ENCODE measurements at regions not wholly inside any gene's neighbourhood (a gene's known extent, or its start where the extent isn't known, plus 50 kb on each side); places are given as distances from the start of the nearest gene placed in this dataset.
"Not testable (repeated sequence)": the region's sequence is repeated elsewhere in the genome, so short reads cannot be mapped to it uniquely, and the experiment has no call there.

DNA sequence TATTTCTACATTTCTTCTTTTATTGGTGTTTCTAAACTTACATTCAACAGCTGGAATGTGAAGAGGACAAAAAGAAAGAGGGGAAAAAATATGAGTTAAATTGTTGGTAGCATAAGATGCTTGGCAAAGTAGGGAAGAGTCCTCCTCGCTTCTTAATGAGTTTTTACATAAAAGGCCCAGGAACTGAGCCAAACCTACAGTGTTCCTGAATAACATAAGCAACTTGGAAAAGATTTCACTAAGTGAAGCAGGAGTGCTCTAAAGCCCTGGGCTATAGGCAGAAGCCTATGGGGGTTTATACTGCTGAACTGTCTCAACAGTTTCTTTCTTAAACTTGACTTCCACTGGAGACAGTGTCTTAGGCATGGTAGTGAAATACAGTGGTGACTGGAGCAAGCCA is 115.0 kb upstream of the USP25 start:
- DNase-seq (ENCODE audit: low read depth in 2 of 2): no peak

DNA sequence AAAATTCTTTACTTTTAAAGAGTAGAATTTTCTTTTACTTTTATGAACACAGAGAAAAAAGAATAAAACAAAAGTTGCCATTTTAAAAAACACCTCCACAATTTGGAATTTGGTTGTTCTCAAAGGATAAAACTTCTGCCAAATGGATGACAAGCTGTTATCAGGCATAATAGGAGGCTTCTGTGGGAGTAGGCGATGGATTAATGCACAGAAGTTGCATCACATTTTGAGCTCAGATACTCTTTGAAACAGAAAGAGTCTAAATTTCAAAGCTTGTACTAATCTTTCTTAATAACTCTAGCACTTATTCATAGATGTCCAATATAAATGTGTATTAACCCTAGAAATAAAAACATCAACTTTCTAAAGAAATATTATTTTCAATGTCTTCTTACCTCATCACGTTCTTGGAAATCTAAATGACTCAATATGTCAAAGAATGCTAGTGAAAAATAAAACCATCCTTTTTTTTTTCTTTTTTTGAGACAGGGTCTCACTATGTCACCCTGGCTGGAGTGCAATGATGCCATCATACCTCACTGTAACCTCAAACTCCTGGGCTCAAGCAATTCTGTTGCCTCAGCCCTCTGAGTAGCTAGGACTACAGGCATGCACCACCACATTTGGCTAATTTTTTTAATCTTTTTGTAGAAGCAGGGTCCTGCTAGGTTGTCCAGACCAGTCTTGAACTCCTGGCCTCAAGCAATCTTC is 112.8 kb upstream of the USP25 start:
- no peak for DNase-seq (ENCODE audit: low read depth in 2 of 2)

DNA sequence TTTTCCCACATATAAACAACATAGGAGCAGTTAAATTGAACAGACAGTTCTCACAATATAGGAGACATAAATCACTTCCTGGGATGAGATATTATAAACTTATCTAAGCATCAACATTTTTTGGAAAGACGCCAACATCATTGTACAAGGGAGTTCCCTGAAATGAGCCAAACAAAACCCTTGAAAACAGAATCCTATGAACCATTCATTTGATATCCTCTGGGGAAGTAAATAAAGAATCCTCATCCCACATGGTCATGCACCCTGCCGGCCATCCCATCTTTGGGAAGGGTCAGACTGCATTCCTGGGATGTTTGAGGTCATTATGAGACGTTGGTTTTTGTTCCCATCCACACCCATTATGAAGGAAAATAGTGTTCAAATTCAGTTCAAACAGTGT is 111.8 kb upstream of the USP25 start:
- DNase-seq (ENCODE audit: low read depth in 2 of 2): no peak

DNA sequence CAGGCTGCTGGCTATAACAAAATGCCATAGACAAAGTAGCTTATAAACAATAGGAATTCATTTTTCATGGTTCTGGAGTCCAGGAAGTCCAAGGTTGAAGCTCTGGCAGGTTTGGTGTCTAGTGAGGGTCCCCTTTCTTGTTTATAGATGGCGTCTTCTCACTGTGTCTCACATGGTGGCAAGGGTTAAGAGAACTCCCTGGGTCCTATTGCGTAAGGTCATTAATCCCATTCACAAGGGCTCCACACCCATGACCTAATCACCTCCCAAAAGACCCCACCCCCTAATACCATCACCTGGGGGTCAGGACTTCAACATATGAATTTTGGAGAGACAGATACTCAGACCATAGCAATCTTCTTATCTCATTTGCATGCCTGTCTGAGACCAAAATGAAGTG is 108.9 kb upstream of the USP25 start:
- no peak for DNase-seq (ENCODE audit: low read depth in 2 of 2)

DNA sequence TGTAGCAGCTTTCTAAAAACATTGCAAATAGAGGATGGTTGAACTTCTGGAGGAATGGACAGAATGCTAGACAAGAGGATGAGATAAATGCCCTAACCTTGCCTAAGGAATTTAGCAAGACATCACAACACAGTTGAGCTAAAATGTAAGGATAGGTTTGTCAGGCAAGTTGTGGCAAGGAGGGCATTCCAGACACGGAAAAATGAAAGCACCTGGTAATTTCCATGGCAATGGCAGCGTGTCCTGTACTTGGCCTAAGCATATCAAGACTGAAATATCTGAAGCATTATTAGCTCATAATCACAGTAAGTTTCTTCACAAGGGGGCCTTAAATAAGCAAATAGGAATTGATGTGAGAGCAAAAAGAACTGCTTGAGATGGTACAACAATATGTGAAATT is 105.1 kb upstream of the USP25 start:
- no peak for DNase-seq (ENCODE audit: low read depth in 2 of 2)

DNA sequence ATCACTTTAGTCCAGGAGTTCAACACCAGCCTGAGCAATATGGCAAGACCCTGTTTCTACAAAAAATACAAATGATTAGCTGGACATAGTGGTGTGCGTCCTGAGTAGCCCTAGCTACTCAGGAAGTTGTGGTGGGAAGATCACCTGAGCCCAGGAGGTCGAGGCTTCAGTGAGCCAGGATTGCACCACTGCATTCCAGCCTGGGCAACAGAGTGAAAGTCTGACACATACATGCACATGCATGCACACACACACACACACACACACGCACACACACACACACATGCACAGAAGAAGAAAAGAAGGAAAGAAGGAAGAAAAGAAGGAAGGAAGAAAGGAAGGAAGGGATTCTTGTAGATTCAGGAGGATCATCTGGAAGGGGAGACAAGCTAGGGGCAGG is 104.4 kb upstream of the USP25 start:
- DNase-seq (ENCODE audit: low read depth in 2 of 2): no peak

DNA sequence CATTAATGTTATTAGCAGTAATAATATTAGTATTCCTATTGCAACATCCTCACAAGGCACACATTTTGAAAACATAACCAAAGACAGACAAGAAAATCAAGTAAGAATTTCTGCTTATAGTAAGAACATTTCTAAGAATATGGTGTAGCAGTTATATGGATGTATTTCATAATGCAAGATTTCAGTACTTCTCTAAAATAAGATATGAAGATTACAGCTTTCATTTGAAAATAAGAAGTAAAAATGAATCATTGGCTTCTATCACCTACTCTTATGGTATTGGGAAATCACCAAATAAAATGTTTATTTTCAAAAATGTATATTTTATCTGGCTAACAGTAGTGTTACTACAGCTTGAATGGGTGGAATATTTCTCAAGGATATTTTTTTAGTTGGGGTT is 103.8 kb upstream of the USP25 start:
- no peak for DNase-seq (ENCODE audit: low read depth in 2 of 2)

DNA sequence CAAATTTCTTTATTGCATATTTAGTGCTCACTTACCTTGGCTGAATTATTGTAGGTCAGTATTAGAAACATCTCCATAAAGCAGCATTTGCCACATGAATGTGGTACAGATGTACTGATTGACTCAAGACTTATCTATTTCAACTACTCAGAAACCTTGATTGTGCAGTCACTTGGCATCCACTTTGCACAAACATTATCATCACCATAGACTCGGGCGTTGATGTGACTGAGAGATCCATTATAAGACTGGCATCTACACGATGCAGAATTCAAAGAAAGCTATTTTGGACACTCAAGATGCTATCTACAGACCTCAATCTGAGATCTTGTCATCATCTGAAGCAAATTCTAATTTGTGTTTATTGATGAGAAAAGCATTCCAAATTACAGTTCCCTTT is 102.8 kb upstream of the USP25 start:
- DNase-seq (ENCODE audit: low read depth in 2 of 2): no peak

DNA sequence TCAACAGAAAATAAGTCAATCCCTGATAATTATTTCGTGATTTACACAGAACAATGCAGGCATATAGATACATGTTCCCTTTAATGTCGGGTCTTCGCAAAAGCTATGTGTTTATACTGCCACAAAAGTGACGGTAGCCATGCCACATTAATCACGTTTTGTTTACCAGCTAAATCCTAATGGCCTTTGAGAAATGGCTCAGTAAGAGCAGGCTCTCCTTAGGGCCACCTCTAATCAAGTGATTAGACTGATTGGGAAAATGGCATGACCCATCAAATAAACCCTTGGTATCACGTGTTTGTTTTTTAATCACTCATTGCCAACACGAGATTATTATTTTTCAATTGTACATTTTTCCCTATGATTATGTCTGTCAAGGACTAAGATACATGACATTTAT is 102.0 kb upstream of the USP25 start:
- DNase-seq (ENCODE audit: low read depth in 2 of 2): no peak

DNA sequence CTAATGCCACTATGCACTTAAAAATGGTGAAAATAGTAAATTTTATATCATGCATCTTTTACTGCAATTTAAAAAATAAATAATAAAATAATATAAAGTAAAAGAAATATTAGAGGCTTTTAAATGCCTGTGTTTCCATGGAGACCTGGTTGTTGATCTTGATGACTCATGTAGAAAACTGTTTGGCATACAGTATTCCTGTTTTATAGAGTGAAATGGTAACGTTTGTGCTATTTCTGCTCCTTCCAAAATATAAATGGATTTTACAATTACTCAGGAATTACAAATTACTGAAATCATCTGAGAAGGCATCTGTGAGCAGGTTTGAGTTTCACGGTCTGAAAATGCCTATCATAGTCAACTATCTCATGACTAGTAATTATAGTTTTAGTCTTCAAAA is 98.4 kb upstream of the USP25 start:
- DNase-seq (ENCODE audit: low read depth in 2 of 2): no peak

DNA sequence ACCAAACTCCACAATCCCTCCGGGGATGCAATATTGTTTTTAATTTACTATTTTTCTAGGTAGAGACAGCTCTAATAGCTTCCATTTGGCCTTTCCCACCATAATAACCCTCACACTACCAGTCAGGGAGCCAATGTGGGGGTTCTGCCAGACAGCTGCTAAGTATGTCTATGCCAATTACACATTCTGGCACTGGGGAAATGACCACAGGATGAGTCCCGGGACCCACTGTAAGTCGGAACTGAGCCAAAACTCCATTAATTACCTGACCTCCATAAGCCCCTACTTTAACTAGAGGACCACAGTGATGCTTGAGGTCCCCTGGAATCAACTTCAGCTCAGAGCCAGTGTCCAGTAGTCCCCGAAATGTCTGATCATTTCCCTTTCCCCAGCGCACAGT is 95.2 kb upstream of the USP25 start:
- not testable (repeated sequence) for DNase-seq (ENCODE audit: low read depth in 2 of 2)

DNA sequence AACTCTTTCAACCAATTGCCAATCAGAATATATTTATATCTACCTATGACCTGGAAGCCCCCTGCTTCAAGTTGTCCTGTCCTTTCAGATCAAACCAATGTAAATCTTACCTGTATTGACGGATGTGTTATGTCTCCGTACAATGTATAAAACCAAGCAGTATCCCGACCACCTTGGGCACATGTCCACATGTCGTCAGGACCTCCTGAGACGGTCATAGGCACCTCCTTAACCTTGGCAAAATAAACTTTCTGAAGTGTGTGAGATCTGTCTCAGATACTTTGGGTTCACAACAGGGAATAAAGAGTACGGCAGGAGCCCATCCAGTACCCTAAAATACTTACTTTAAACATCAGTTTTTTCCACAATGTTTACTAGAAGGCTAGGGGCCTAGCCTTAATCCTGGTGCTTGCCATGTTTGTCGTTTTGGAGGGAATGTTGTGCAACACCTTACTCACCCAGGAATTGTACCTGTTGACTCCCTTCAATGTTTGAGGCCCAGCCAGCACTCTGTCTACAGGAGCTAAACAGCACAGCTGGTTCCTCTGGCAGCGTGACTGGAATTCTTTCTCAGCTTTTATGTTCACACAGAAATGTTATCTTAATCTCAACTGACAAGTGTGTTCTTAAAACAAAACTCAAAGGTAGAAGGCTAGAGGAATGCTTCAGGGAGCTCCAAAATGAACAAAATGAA is 90.8 kb upstream of the USP25 start:
- no peak for DNase-seq (ENCODE audit: low read depth in 2 of 2)

DNA sequence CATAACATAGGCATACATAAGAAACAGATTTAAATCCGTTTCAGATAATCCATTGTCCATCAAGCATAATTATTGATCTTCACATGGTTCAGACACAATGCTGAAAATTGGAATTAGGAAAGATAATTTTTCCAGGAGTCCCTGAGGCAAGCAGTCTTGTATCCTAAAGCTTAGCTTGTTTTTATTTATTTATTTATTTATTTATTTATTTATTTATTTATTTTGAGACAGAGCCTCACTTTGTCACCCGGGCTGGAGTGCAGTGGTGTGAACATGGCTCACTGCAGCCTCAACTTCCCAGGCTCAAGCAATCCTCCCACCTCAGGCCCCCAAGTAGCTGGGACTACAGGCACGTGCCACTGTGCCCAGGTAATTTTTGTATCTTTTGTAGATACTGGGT is 89.7 kb upstream of the USP25 start:
- DNase-seq (ENCODE audit: low read depth in 2 of 2): not testable (repeated sequence)

DNA sequence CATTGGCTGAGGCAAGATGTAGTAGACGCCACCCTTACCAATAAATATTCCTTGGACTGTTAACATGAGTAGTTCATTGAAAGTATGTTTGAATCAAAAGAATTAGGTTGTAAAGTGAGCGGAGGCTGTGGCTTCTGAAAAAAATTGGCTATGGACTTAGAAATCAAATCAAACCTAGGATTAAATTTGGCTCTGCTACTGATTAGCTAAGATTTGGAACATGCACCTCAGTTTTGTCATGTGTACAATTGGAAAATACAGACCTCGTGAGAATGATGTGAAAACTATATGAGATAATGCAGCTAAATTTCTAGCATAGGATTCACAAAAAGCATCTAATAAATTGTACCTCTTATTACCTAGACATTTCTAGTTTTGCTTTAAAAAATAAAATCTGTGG is 85.3 kb upstream of the USP25 start:
- no peak for DNase-seq (ENCODE audit: low read depth in 2 of 2)

DNA sequence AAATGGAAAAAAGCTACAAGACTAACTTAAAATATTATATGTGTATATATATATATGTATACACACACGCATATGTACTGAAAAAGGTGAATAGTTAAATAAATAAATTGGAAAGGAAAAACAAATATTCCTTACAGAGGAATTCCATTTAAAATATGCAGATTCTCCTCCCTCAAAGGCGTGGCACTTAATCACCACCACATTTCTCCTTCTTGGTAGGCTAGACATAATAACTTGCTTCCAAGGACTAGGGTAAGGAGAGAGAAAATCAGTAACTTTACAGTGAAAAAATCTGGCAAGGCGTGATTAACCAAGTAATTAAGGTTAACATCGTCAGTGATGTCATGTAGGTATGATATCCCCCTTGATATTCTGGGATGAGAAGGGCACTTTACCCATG is 84.0 kb upstream of the USP25 start:
- no peak for DNase-seq (ENCODE audit: low read depth in 2 of 2)

DNA sequence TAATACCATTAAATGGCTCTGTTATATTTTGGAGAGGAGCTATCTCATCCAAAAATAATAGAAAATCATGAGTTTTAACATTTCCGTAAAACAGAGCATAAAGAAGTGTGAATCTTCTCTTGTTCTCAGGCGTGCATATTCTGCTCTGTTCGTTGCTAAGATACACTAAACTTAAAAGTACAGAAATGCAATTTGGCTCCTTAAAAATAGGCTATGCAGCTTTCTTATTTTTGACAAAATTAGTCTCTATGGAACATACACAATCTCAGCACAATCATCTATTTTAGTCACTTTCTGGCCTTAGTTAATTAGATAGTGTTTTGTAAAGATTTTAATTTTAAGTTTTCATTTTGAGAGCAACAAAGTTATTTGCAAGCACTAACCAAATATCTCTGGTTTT is 79.0 kb upstream of the USP25 start:
- DNase-seq (ENCODE audit: low read depth in 2 of 2): no peak

DNA sequence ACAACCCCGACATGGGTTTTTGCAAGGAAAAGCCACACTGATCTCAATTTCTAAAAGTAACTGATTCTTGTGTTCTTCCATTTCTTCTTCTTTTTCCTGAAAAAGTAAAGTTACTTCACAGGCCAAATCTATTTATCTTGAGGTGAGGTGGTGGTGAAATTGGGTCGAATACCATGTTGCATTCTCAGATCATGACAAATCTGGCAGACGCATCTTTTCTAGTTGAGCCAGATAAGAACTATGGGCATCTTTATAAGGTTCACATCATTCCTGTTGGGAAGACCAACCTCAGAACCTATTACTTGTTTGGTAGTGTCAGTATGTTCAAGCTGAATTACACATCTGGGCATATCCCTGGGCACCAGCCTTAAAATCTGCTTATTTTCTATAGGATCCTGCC is 78.6 kb upstream of the USP25 start:
- DNase-seq (ENCODE audit: low read depth in 2 of 2): no peak

DNA sequence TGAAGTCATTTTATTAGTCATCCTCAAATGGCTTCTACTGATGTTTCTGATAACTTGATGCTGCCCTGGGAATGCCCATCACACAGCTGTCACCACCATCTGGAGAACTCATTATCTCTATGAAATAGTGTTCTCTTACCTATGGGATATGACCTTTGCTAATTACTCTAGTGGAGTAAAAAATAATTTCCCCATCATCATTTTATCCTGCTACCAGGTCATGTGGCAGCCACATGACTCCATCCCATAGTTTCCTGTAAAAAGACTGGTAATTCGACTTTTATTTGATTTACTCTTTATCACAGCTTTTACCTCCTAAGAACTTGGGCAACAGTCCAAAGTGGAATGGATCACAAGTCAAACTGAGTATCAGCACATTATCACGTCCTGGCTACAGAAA is 76.1 kb upstream of the USP25 start:
- DNase-seq (ENCODE audit: low read depth in 2 of 2): no peak

DNA sequence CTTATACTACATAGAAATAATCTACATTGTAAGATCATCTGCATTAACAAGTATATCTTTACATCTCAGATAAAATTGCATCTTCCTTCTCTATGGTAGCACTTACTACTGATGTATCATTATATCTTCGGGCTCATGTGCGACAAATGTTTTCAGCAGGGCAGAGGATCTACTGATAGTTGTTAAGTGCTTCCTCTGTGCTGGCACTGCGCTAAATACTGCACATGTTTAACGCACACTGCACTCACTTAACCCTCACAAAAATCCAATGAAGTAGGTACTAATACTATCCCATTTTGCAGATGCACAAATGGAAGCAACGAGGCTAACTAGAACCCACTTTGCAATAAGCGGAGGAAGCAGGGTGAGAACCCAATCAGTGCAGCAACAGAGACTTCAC is 75.6 kb upstream of the USP25 start:
- no peak for DNase-seq (ENCODE audit: low read depth in 2 of 2)

DNA sequence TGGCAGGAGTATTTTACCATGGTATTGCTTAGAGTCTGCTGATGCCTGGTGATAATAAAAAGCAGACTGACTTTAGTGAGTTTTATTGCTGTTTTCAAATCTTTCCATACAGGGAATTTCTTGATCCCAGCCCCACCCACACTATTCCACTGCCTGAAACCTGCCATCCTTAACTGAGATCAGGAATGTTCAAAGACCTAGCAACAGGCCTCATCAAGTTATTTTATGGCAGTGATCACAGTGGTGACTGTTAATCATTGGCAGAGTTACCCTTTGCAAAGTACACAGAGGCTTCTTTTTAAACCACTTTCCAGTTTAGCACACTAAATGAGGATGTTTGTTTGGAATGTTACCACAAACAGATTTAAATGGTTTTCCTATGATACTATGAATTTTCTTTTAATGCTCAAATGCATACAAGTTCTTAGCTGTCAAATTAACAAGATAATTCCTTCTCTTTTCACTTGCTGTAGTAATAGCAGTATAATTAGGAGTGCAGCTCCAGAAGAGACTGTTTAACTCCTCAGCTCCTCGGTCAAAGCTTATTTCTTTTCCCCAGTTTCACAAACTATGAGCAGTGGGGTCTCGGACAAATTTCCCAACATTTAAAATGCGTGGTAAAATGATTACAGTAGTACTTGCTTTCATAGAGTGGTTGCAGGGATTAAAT is 69.9 kb upstream of the USP25 start:
- DNase-seq (ENCODE audit: low read depth in 2 of 2): no peak

DNA sequence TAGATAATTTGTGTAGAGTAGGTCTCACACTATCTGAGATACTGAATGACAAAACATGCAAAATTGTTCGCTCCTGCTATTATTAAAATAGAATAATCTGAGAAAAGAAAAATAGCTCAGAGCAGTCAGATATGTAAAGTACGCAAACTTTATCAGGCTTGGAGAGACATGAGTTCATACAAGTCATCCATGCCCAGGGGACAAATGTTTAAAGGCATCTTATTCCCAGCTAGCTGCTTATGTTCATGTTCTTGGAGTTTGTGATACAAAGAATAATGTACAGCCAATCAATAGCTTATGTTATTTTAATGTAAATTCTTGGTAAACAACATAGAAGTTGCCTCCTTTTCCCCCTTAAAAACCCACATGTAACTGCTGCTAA is 69.4 kb upstream of the USP25 start:
- no peak for DNase-seq (ENCODE audit: low read depth in 2 of 2)

DNA sequence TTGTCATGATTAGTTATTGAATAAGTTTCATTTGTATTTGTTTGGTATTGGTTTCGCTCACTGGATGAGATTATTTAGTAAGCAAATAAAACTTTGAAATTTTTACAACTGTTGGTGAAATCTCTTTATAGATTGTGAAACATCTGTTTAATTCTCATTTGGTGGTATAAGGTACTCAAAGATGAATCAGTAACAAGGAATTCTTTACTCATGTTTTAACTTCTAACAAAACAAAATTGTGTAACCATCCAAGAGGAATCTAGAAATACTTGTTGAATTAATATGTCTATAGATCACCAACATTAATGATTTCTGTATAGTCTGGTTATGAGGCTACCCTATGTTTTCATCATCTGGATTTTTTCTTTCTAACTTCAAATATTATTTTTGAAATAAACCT is 62.8 kb upstream of the USP25 start:
- no peak for DNase-seq (ENCODE audit: low read depth in 2 of 2)

DNA sequence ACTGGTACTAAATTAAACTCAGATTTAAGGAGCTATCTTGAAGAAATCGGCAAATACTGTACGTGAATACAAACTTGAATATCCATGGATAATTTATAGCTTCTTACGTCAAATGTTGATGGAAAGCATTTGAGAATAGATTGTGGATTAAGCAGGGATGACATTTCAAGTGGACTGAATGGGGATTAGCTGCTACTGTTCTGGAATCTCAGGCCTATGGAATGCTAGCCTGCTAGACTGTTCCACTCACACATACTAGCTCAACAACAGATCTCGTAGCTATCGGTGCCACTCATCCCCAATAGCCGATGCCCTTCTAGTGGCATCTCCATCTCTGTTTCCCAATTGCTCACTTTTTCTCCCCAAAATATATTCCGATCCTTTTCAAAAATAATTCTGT is 62.0 kb upstream of the USP25 start:
- DNase-seq (ENCODE audit: low read depth in 2 of 2): no peak
